Activated CD4-positive, alpha-beta T cell treated with anti-CD3 and anti-CD28 coated beads, Interleukin-2, amount 50 U/mL, for 1 hour (primary cell): ENCODE measurements at regions not wholly inside any gene's neighbourhood (a gene's known extent, or its start where the extent isn't known, plus 50 kb on each side); places are given as distances from the start of the nearest gene placed in this dataset.
A peak's percentile ranks its signal among the peaks of the same experiment; 100 is the strongest.
"Not testable (repeated sequence)": the region's sequence is repeated elsewhere in the genome, so short reads cannot be mapped to it uniquely, and the experiment has no call there.

ENCODE experiments used
- DNase-seq: peaks from one replicate; pipeline ENCODE4 v3.0.0-alpha.2; 2020

GRCh38 chr1:185681034-185681633 is 53.1 kb upstream of the HMCN1 start:
- no peak for DNase-seq

GRCh38 chr1:185680453-185680852 is 53.7 kb upstream of the HMCN1 start:
- no peak for DNase-seq

GRCh38 chr1:185679220-185679619 is 55.0 kb upstream of the HMCN1 start:
- no peak for DNase-seq

DNA sequence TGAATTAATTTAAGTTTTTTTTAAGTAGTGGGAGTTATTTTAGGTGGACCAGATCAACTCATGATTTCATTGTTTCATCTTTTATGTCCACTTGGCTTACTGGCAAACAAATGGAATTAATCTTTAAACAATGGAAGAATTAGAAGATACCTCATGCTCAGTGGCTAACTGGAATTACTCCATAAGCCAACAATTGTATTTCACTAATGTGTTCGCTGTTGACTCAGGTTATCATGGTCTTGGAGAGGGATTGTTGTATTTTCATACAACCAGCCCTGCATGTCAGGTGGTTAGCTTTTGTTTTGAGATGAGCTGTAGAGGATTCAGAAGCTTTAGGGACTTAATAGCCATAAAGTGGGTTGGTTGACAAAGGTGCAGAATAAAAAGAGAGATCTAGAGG is 57.2 kb upstream of the HMCN1 start:
- no peak for DNase-seq

GRCh38 chr1:185674201-185674600 is 60.0 kb upstream of the HMCN1 start:
- DNase-seq: no peak

GRCh38 chr1:185672719-185673360 is 61.4 kb upstream of the HMCN1 start:
- DNase-seq: no peak

GRCh38 chr1:185670187-185670627 is 64.0 kb upstream of the HMCN1 start:
- peak; percentile 59 for DNase-seq

DNA sequence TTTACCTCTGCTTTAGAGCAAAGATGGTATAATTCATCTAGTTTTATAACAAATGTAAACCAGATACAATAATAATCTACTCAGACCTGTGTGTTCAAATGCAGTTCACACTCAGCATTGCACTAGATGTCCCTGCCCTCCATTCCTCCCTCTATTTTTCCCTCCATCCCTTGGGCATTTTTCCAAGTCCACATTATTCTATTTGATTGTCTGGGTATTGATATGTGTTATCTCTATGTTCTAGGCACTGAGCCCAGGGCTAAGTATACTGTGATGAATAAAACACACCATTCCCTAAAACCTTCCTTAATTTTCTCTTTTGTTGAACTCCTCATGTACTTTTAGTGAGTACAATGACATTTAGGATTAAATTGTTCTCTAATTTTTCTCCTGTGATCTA is 66.2 kb upstream of the HMCN1 start:
- DNase-seq: no peak

- DNase-seq: no peak
Measured at GRCh38 chr1:185666582-185666981, 67.6 kb upstream of the HMCN1 start.

DNA sequence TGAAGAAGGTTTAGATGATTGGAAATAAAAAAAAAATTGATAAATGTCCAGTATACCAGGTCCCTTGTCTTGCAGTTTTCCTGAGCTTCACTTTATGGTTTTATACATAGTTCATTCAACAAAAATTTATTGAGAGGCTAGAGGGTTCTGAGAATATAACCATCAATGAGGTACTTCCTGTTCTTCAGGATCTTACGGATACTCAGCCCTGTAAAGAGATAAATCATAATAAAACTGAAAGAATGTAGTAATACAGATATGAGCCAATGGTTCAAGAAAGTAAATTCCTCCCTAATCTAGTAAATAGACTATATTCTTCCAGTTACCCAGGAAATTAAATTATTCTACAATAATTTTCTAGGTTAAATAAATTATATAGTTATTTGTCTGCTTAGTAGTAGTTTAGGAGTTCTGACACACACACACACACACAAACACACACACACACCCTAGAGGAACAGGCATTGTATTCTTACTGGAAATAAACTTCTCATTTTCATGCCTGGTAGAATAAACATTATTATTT is 70.4 kb upstream of the HMCN1 start:
- no peak for DNase-seq

GRCh38 chr1:185663332-185663731 is 70.9 kb upstream of the HMCN1 start:
- no peak for DNase-seq

- DNase-seq: no peak
Measured at GRCh38 chr1:185661971-185662370, 72.2 kb upstream of the HMCN1 start.

GRCh38 chr1:185656663-185657062 is 77.5 kb upstream of the HMCN1 start:
- no peak for DNase-seq

DNA sequence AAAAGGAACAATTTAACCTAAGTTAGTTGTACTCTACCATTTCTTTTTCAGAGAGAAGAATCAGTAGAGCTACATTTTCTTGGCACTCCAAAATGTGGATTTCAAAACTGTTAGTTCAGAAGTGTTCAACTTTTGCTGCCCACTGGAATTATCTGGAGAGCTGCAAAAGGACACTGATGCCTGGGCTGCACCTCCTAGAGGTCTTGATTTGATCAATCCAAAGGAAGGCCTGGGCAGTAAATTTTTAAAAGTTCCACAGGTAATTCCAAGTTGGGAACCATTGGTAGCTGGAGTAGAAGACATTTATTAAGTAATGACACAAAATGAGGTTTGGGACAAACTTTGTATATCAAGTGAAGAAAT is 79.3 kb upstream of the HMCN1 start:
- no peak for DNase-seq

GRCh38 chr1:185654199-185654951 is 79.8 kb upstream of the HMCN1 start:
- DNase-seq: no peak

GRCh38 chr1:185653615-185654014 is 80.6 kb upstream of the HMCN1 start:
- DNase-seq: no peak

GRCh38 chr1:185652348-185652747 is 81.8 kb upstream of the HMCN1 start:
- no peak for DNase-seq

DNA sequence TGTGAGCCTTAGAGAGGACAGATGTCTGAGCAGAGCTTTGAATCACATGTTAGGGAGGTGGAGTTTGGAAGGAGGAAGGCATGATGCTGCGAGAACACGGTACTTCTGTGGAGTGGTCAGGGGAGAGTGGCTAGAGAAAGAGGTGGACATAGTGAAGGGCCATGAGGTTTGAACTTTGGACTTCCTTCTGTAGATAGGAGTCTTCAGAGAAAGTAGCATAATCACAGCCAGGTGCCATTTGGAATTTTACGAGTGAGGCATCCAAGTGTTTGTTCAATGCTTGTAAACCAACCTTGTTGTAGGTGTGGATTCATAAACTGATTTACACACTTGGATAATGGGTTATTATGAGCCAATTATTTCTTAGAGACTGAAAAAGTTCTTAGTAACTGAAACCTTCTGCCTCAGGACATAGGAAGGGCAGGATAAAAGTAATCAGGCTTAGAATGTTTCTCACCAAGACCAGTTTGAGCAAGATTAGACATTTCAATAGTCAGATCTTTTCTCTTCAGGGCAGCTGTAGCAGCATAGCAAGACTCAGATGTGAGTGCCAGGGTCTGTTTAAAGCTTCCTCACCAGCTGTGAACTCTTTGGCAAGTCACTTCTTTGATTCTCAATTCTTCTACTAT is 83.5 kb upstream of the HMCN1 start:
- DNase-seq: no peak

DNA sequence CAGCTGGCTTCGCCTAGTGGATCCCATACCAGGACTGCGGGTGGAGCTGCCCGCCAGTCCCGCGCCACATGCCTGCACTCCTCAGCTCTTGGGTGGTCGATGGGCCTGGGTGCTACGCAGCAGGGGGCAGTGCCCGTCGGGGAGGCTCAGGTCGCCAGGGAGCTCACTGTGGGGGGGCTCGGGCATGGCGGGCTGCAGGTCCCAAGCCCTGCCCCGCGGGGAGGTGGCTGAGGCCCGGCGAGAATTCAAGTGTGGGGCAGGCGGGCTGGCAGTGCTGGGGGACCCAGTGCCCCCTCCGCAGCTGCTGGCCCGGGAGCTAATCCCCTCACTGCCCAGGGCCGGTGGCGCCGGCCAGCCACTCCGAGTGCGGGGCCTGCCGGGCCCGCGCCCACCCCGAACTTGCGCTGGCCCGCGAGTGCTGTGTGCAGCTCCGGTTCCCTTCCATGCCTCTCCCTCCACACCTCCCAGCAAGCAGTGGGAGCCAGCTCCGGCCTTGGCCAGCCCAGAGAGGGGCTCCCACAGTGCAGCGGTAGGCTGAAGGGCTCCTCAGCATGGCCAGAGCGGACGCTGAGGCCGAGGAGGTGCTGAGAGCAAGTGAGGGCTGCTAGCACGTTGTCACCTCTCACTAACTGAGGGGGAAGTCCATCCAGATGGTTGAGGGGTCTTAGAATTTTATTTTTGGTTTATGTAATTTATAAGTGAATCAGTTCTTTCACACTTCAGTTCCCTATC is 85.2 kb upstream of the HMCN1 start:
- DNase-seq: no peak

GRCh38 chr1:185647597-185648267 is 86.5 kb upstream of the HMCN1 start:
- not testable (repeated sequence) for DNase-seq

- no peak for DNase-seq
Measured at GRCh38 chr1:185646202-185646683, 87.9 kb upstream of the HMCN1 start.

GRCh38 chr1:185645686-185646085 is 88.5 kb upstream of the HMCN1 start:
- no peak for DNase-seq
